ENCODE measurements at regions not wholly inside any gene's neighbourhood (a gene's known extent, or its start where the extent isn't known, plus 50 kb on each side); places are given as distances from the start of the nearest gene placed in this dataset.

DNA sequence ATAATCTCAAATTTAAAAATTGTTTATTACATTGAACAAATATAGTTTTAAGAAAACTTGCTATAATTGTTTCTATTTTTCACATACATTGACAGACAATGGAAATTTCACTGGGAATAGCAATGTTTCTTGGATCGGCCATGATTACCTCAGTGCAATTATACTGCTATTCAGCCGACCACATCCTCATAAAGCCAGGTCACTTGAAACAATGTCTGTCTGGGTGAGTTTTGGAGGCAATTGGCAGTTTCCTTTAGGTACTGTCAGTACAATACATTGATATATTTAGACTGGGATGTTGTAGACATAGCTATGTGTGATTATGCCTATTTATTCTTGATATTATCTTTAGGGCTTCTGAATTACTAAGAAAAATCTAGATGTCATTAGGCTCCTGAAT, 89.5 kb upstream of the VEGFC start:
- no peak for DNase-seq (ENCODE audit: low read depth)
- no peak for TF ChIP-seq CTCF (conservative IDR thresholded peaks at IDR 0.05; ENCODE audit: control insufficient read depth, insufficient read depth, low read depth, low read length)
- no peak overlapping the region for H3K4me3 ChIP-seq (ENCODE audit: control insufficient read depth, low read depth, low read length)

- H3K4me3 ChIP-seq (ENCODE audit: control insufficient read depth, low read depth, low read length) = no peak overlapping the region
- no peak for DNase-seq (ENCODE audit: low read depth)
These were observed 90.4 kb upstream of the VEGFC start for GRCh38 chr4:176883108-176883550.

DNA sequence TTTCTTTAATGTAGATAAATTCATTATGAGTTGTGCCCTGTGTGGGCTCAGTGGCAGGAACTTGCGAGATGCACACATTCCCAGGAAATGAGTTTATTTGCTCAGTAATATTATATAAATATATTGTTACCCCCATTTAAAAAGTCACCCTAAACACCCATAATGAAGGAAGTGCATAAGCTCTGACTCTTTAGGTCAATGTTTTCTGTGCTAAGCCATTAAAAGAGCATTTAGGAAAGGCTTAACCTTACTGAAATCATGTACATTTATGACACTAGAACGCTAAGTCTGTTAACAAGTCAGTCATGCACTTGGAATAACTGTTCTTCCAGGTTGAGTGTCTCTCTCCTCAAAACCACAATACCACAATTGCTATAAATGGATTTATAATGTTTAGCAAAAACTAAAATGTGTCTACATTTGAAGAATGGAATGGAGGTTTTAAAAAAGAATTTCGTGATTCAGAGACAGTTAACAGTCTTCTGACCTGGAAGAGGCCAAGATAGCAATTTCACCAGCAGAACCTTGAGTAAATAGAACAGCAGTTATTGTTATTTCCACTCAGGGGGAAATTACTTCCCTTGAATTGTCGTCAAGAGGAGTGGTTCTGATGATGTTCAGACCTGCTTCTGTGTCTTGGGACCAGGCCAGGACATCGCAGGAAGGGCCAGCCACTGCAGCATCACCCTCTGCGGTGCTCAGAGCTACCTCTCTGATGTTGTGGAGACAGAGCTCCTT, 91.1 kb upstream of the VEGFC start:
- no peak overlapping the region for H3K4me3 ChIP-seq (ENCODE audit: control insufficient read depth, low read depth, low read length)
- peak; percentile 87 for DNase-seq (ENCODE audit: low read depth)
- no peak for TF ChIP-seq CTCF (conservative IDR thresholded peaks at IDR 0.05; ENCODE audit: control insufficient read depth, insufficient read depth, low read depth, low read length)

More at GRCh38 chr4:176883108-176883550, 90.4 kb upstream of the VEGFC start:
- no peak for TF ChIP-seq CTCF (conservative IDR thresholded peaks at IDR 0.05; ENCODE audit: control insufficient read depth, insufficient read depth, low read depth, low read length)

DNA sequence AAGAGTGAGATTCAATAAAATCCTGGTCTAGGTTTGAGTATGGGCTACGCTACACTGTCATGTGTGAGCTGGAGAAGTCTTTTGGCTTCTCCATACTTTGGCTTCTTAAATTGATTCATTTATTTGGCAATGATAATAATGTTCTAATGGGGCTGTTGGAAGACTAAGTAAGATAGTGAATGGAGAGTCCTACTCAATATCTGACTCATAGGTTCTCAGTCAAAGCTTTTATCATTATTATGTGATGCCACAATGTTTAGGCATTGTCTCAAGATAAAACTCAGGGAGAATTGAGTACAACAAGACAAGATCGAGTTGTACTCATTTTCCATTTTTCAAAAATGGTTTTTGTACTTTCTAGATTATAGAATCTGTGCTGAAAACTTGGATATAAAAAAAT, 92.5 kb upstream of the VEGFC start:
- H3K4me3 ChIP-seq (ENCODE audit: control insufficient read depth, low read depth, low read length) = no peak overlapping the region
- peak; percentile 50 for DNase-seq (ENCODE audit: low read depth)
- no peak for TF ChIP-seq CTCF (conservative IDR thresholded peaks at IDR 0.05; ENCODE audit: control insufficient read depth, insufficient read depth, low read depth, low read length)

- no peak for DNase-seq (ENCODE audit: low read depth)
- no peak for TF ChIP-seq CTCF (conservative IDR thresholded peaks at IDR 0.05; ENCODE audit: control insufficient read depth, insufficient read depth, low read depth, low read length)
- H3K4me3 ChIP-seq (ENCODE audit: control insufficient read depth, low read depth, low read length) = no peak overlapping the region
These were observed 93.4 kb upstream of the VEGFC start for GRCh38 chr4:176886135-176886534.

- H3K4me3 ChIP-seq (ENCODE audit: control insufficient read depth, low read depth, low read length) = no peak overlapping the region
- no peak for TF ChIP-seq CTCF (conservative IDR thresholded peaks at IDR 0.05; ENCODE audit: control insufficient read depth, insufficient read depth, low read depth, low read length)
- DNase-seq (ENCODE audit: low read depth) = no peak
These were observed 97.1 kb upstream of the VEGFC start for GRCh38 chr4:176889776-176890175.

Data from fibroblast of mammary gland (primary cell).